ENCODE measurements at regions not wholly inside any gene's neighbourhood (a gene's known extent, or its start where the extent isn't known, plus 50 kb on each side); places are given as distances from the start of the nearest gene placed in this dataset.

GRCh38 chr2:104919127-104919526, 65.2 kb downstream of the POU3F3 start:
- no peak for TF ChIP-seq CTCF (conservative IDR thresholded peaks at IDR 0.05)
- no peak for TF ChIP-seq EZH2 (IDR thresholded peaks at IDR 0.05; ENCODE audit: low read depth)

Measured in PC-9 (cell line).